HepG2 (cell line): ENCODE measurements at regions not wholly inside any gene's neighbourhood (a gene's known extent, or its start where the extent isn't known, plus 50 kb on each side); places are given as distances from the start of the nearest gene placed in this dataset.

Experiments
- ATAC-seq: fragments of 200-7000 bp; cut with Tn5 transposase; 3 replicates; pipeline ENCODE4 v1.9.1; 2020; ENCODE audit warnings: mild to moderate bottlenecking, moderate library complexity
- BruUV-seq: library from RNA; stranded (reverse); fragments of 400-500 nt; replicated peaks from 2 replicates; lab custom pipeline; 2021; lab: Mats Ljungman, UMichigan
- CTCF ChIA-PET: fragments of 300-600 bp; formaldehyde crosslinking; extraction: SDS; loops from one replicate; lab custom pipeline; 2021; ENCODE audit warnings: low total read pairs, inconsistent platforms, low intra/inter-chr PET ratio; lab: Yijun Ruan, JAX
- POLR2A ChIA-PET: fragments of 350-600 bp; sonication (Branson Sonifier 250); formaldehyde crosslinking; loops from one replicate; lab custom pipeline; 2020; ENCODE audit warnings: antibody characterized with exemption, inconsistent platforms; lab: Yijun Ruan, JAX
- DNase-seq: peaks from one replicate; pipeline ENCODE4 v3.0.0-alpha.2; 2015; ENCODE audit warnings: low spot score
- FAIRE-seq: peaks from 3 replicates; lab custom pipeline; 2011; peaks lifted over from hg19 to GRCh38; lab: Jason Lieb, UNC
- H2AFZ ChIP-seq: one replicate; pipeline ENCODE4 v1.6.1; 2011; ENCODE audit warnings: low read length, inconsistent platforms
- H3K27ac ChIP-seq: fragments of 300-600 bp; 3 replicates; pipeline ENCODE4 v1.8.0; 2011; ENCODE audit warnings: mixed run types, mild to moderate bottlenecking, mixed read lengths, low read length, inconsistent platforms; ENCODE audit not compliant: insufficient read depth; ENCODE audit errors: extremely low read length
- H3K27me3 ChIP-seq, 2 experiments: fragments of 200-600 bp in 1 of 2; 2 replicates in 1 of 2; 3 replicates in 1 of 2; pipeline versions ENCODE4 v1.6.0 to v1.8.0; 2011; ENCODE audit warnings: low read length in 2 of 2, mild to moderate bottlenecking in 2 of 2, moderate library complexity in 2 of 2, inconsistent platforms in 1 of 2; ENCODE audit not compliant: insufficient read depth in 2 of 2, control insufficient read depth in 1 of 2
- H3K36me3 ChIP-seq, 2 experiments: fragments of 200-600 bp in 1 of 2; replicated peaks in 1 of 2; 2 replicates in 1 of 2; 3 replicates in 1 of 2; pipeline versions ENCODE4 v1.5.1 to v1.8.0; 2011; ENCODE audit warnings: low read length in 2 of 2, inconsistent platforms in 1 of 2; ENCODE audit not compliant: insufficient read depth in 2 of 2, control insufficient read depth in 1 of 2
- H3K4me1 ChIP-seq: 2 replicates; pipeline ENCODE4 v1.5.1; 2012; ENCODE audit warnings: low read length, inconsistent platforms; ENCODE audit not compliant: insufficient read depth
- H3K4me2 ChIP-seq: 2 replicates; pipeline ENCODE4 v1.6.0; 2011; ENCODE audit warnings: low read depth, low read length, inconsistent platforms
- H3K4me3 ChIP-seq, 3 experiments: fragments of 200-600 bp in 1 of 3; sonication (generic), shearing (Covaris generic) in 1 of 3; replicated peaks in 1 of 3; 2 replicates each; pipeline ENCODE4 v1.5.1; 2011 to 2016; ENCODE audit warnings: low read length in 3 of 3, inconsistent platforms in 2 of 3, low read depth in 2 of 3, mild to moderate bottlenecking in 2 of 3, control low read depth in 1 of 3, mixed read lengths in 1 of 3; ENCODE audit not compliant: insufficient read depth in 1 of 3
- H3K79me2 ChIP-seq: one replicate; pipeline ENCODE4 v1.6.1; 2011; ENCODE audit warnings: low read length, inconsistent platforms; ENCODE audit not compliant: insufficient read depth
- H3K9ac ChIP-seq: 2 replicates; pipeline ENCODE4 v1.6.0; 2011; ENCODE audit warnings: mild to moderate bottlenecking, low read depth, low read length, inconsistent platforms; ENCODE audit not compliant: insufficient read depth
- H3K9me3 ChIP-seq: 2 replicates; pipeline ENCODE4 v1.5.1; 2012; ENCODE audit warnings: mild to moderate bottlenecking, low read length
- H4K20me1 ChIP-seq: 2 replicates; pipeline ENCODE4 v1.6.0; 2011; ENCODE audit warnings: inconsistent platforms, mild to moderate bottlenecking, low read length, moderate library complexity; ENCODE audit not compliant: insufficient read depth
- EZH2 ChIP-seq: conservative IDR thresholded peaks from 2 replicates; pipeline ENCODE4 v1.6.1; 2012; ENCODE audit warnings: mild to moderate bottlenecking, low read depth, low read length, moderate library complexity
- FIP1L1 ChIP-seq: fragments of 200-400 bp; formaldehyde crosslinking; IDR thresholded peaks from 2 replicates; pipeline ENCODE4 v1.6.1; 2018; ENCODE audit warnings: low read depth, mild to moderate bottlenecking, low read length, moderate library complexity, borderline replicate concordance; ENCODE audit not compliant: insufficient read depth
- GATAD2A ChIP-seq: IDR thresholded peaks from 2 replicates; pipeline ENCODE4 v1.6.1; 2016
- HDAC2 ChIP-seq: sonication (generic); formaldehyde crosslinking; IDR thresholded peaks from 2 replicates; pipeline ENCODE4 v1.4.0; 2020; ENCODE audit warnings: missing genetic modification reagents
- HNRNPK ChIP-seq: fragments of 200-400 bp; formaldehyde crosslinking; IDR thresholded peaks from 2 replicates; pipeline ENCODE4 v1.6.1; 2018; ENCODE audit warnings: low read length, low read depth, moderate library complexity, mild to moderate bottlenecking; ENCODE audit not compliant: poor library complexity, severe bottlenecking
- KDM1A ChIP-seq: IDR thresholded peaks from 2 replicates; pipeline ENCODE4 v1.6.1; 2016; ENCODE audit warnings: missing compliant biosample characterization
- KLF12 ChIP-seq: sonication (generic); formaldehyde crosslinking; IDR thresholded peaks from 2 replicates; pipeline ENCODE4 v1.4.0; 2020; ENCODE audit warnings: missing genetic modification reagents, borderline replicate concordance
- NFIB ChIP-seq: sonication (generic); formaldehyde crosslinking; IDR thresholded peaks from 2 replicates; pipeline ENCODE4 v1.9.0; 2021; ENCODE audit warnings: missing genetic modification reagents, mild to moderate bottlenecking, borderline replicate concordance
- POLR2AphosphoS5 ChIP-seq: IDR thresholded peaks from 2 replicates; pipeline ENCODE4 v1.6.1; 2012; ENCODE audit warnings: low read depth, low read length
- TARDBP ChIP-seq: sonication (generic); formaldehyde crosslinking; IDR thresholded peaks from 2 replicates; pipeline ENCODE4 v1.8.0; 2022; ENCODE audit warnings: mild to moderate bottlenecking, missing genetic modification reagents
- ZBTB7B ChIP-seq: sonication (generic); formaldehyde crosslinking; IDR thresholded peaks from 2 replicates; pipeline ENCODE4 v1.4.0; 2020; ENCODE audit warnings: missing genetic modification reagents
- ZNF10 ChIP-seq: sonication (generic); formaldehyde crosslinking; IDR thresholded peaks from 2 replicates; pipeline ENCODE4 v1.4.0; 2020; ENCODE audit warnings: mild to moderate bottlenecking, low read depth, missing genetic modification reagents, borderline replicate concordance
- ZNF136 ChIP-seq: sonication (generic); formaldehyde crosslinking; IDR thresholded peaks from 2 replicates; pipeline ENCODE4 v1.8.1; 2022; ENCODE audit warnings: low read depth, mild to moderate bottlenecking, moderate library complexity, missing genetic modification reagents
- ZNF224 ChIP-seq: sonication (generic); formaldehyde crosslinking; IDR thresholded peaks from 2 replicates; pipeline ENCODE4 v1.5.0; 2020; ENCODE audit warnings: mild to moderate bottlenecking, missing genetic modification reagents
- ZNF326 ChIP-seq: sonication (generic); formaldehyde crosslinking; IDR thresholded peaks from 2 replicates; pipeline ENCODE4 v1.4.0; 2020; ENCODE audit warnings: missing genetic modification reagents, borderline replicate concordance
- ZNF331 ChIP-seq: sonication (generic); formaldehyde crosslinking; IDR thresholded peaks from 2 replicates; pipeline ENCODE4 v1.4.0; 2020; ENCODE audit warnings: missing genetic modification reagents
- ZNF354B ChIP-seq: sonication (generic); formaldehyde crosslinking; IDR thresholded peaks from 2 replicates; pipeline ENCODE4 v1.8.0; 2022; ENCODE audit warnings: mild to moderate bottlenecking, missing genetic modification reagents
- WGBS: methylation state at CpG from one replicate; pipeline ENCODE4 v1.1.6; 2017; ENCODE audit warnings: low lambda C conversion rate; 5-methylcytosine and 5-hydroxymethylcytosine counted together
- in situ Hi-C: cut with HindIII; loops from 2 replicates; pipeline ENCODE4 v1.10.0; 2017; ENCODE audit warnings: low pct_unique_long_range_greater_than_20kb; ENCODE audit not compliant: extremely low pct_ligation_motif_present
- intact Hi-C: fragments of 100-400 bp; cut with micrococcal nuclease; formaldehyde crosslinking; loops from one replicate; pipeline ENCODE4 v1.10.0; 2022; ENCODE audit not compliant: unreplicated experiment
- TF ChIP-seq, protein P1 (sequence below): sonication (generic); formaldehyde crosslinking; IDR thresholded peaks from 2 replicates; pipeline ENCODE4 v1.4.0; 2020; ENCODE audit warnings: missing genetic modification reagents

DNA sequence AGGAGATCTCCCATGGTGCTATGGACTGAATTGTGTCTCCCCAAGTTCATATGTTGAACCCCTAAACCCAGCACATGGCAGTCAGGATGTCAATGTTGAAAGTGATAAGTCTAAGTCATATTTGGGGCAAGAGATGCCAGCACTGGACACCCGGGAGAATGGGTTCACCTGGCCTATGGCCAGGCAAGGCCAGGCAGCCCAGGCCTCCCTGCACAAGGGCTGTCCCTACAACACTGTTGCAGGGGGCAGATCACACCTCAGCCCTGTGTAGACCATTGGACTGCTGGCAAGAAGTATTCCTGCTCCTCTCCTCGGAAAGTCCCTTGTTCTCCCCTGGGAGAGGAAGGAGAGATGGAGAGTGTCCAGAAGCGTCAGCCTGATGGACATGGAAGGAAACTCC, 240.5 kb downstream of the GADD45G start:
- Histone ChIP-seq H3K4me1 (no peaks in the 10 kb centered on the region), H2AFZ (no peak overlapping the region), H3K4me3 (no peak overlapping the region), H3K27me3 (peaks cover 1 to 8% of the 10 kb centered on the region in 2 experiments; a peak in 2 of 5 replicates), H3K79me2 (no peaks in the 10 kb centered on the region), H3K4me2 (no peak overlapping the region), H3K9ac (no peak overlapping the region), H3K27ac (no peak overlapping the region), H4K20me1 (no peaks in the 10 kb centered on the region), H3K36me3 (no peaks in the 10 kb centered on the region), H3K9me3 (no peaks in the 10 kb centered on the region)
- no peak for DNase-seq
- 4% methylated on average over 2 of the region's 3 CpGs for WGBS
- no peak for FAIRE-seq
- CTCF ChIA-PET: no interaction called here
- in situ Hi-C loops (no loop called here), intact Hi-C loops (no loop called here)
- ATAC-seq: no peak
- no TSS peak for BruUV-seq
- TF ChIP-seq ZNF354B (no peak), ZBTB7B (no peak), POLR2AphosphoS5 (no peak), NFIB (CRISPR knock-in tag) (no peak), ZNF10 (CRISPR knock-in tag) (no peak), HDAC2 (CRISPR knock-in tag) (no peak), HNRNPK (no peak), EZH2 (no peak), KLF12 (no peak), FIP1L1 (no peak), ZNF331 (CRISPR knock-in tag) (no peak), TARDBP (no peak), GATAD2A (CRISPR knock-in tag) (no peak), KDM1A (CRISPR knock-in tag) (no peak), ZNF136 (no peak), ZNF224 (no peak), ZNF326 (no peak)
- TF ChIP-seq, protein P1, sequence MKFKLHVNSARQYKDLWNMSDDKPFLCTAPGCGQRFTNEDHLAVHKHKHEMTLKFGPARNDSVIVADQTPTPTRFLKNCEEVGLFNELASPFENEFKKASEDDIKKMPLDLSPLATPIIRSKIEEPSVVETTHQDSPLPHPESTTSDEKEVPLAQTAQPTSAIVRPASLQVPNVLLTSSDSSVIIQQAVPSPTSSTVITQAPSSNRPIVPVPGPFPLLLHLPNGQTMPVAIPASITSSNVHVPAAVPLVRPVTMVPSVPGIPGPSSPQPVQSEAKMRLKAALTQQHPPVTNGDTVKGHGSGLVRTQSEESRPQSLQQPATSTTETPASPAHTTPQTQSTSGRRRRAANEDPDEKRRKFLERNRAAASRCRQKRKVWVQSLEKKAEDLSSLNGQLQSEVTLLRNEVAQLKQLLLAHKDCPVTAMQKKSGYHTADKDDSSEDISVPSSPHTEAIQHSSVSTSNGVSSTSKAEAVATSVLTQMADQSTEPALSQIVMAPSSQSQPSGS (CRISPR knock-in tag): no peak
- POLR2A ChIA-PET: no interaction called here
